ENCODE measurements at regions not wholly inside any gene's neighbourhood (a gene's known extent, or its start where the extent isn't known, plus 50 kb on each side); places are given as distances from the start of the nearest gene placed in this dataset.

GRCh38 chr5:4370218-4370617, 769.9 kb upstream of the ADAMTS16 start:
- POLR2A ChIA-PET: no interaction called here
- Histone ChIP-seq H3K27ac (no peak overlapping the region), H3K9me3 (no peaks in the 10 kb centered on the region), H3K4me3 (no peak overlapping the region), H3K4me2 (no peak overlapping the region), H3K4me1 (no peaks in the 10 kb centered on the region)
- no peak for ATAC-seq
- no peak for DNase-seq (ENCODE audit: low read depth in 1 of 2, low spot score in 1 of 2)
- FAIRE-seq: no peak
- CTCF ChIA-PET: no interaction called here
- TF ChIP-seq CHD4 (IDR thresholded peaks at IDR 0.05; ENCODE audit: borderline replicate concordance) (no peak), HDAC2 (IDR thresholded peaks at IDR 0.05) (no peak), FOXS1 (CRISPR knock-in tag; IDR thresholded peaks at IDR 0.05) (no peak), ZFP36 (IDR thresholded peaks at IDR 0.05; ENCODE audit: borderline replicate concordance, partially characterized antibody) (no peak), JUN (IDR thresholded peaks at IDR 0.05) (no peak), FOSB (CRISPR knock-in tag; IDR thresholded peaks at IDR 0.05) (no peak)
- 9% methylated on average over 6 of the region's 6 CpGs for WGBS (ENCODE audit: missing lambda C conversion rate)

- no peak overlapping the region for H3K4me3 ChIP-seq
- ChIA-PET POLR2A (no interaction called here), CTCF (no interaction called here)
- DNase-seq (ENCODE audit: low read depth in 1 of 2, low spot score in 1 of 2): no peak
- H3K9me3 ChIP-seq: no peaks in the 10 kb centered on the region
- 26% methylated on average over 1 of the region's 1 CpG for WGBS (ENCODE audit: missing lambda C conversion rate)
- H3K4me1 ChIP-seq: no peaks in the 10 kb centered on the region
- TF ChIP-seq EP300 (IDR thresholded peaks at IDR 0.05) (no peak), CBX8 (IDR thresholded peaks at IDR 0.05) (no peak), ZC3H11A (IDR thresholded peaks at IDR 0.05) (no peak), TFCP2L1 (CRISPR knock-in tag; IDR thresholded peaks at IDR 0.05) (no peak), HOXB13 (CRISPR knock-in tag; IDR thresholded peaks at IDR 0.05; ENCODE audit: low read depth) (no peak), ELK1 (IDR thresholded peaks at IDR 0.05; ENCODE audit: low read depth, low read length) (no peak), HDAC2 (IDR thresholded peaks at IDR 0.05) (no peak), RFX5 (IDR thresholded peaks at IDR 0.05) (no peak), E2F6 (IDR thresholded peaks at IDR 0.05; ENCODE audit: borderline replicate concordance, low read depth) (no peak), CEBPB (IDR thresholded peaks at IDR 0.05) (no peak), REST (IDR thresholded peaks at IDR 0.05) (no peak), ZNF302 (CRISPR knock-in tag; IDR thresholded peaks at IDR 0.05) (no peak), BCL3 (IDR thresholded peaks at IDR 0.05) (no peak)
- no peak overlapping the region for H3K4me2 ChIP-seq
- no peak for ATAC-seq
- no peak overlapping the region for H3K27ac ChIP-seq
- no peak for FAIRE-seq
Observed at GRCh38 chr5:4372481-4372880, 767.6 kb upstream of the ADAMTS16 start.
